CD4-positive, alpha-beta T cell treated with Interferon gamma for 1 hour (primary cell): ENCODE measurements at regions not wholly inside any gene's neighbourhood (a gene's known extent, or its start where the extent isn't known, plus 50 kb on each side); places are given as distances from the start of the nearest gene placed in this dataset.

Source experiments
- DNase-seq: peaks from one replicate; pipeline ENCODE4 v3.0.0-alpha.2; 2020

DNA sequence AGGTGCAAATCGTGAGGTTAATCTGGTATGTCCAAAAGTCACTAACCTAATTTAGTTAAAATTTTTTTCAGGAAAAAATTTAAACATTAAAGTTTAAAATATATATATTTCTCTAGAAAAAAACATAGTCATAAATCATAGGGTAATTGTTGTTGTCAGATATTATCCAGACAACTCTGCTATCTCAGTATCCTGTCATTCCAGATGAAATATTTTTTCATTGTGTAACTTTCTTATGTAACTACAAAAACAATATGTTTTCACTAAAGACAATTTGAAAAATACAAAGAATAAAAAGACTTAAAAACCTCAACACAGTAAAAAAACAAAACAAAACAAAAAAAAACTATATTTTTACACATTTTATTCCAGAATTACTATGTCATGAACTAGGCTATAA is 57.6 kb downstream of the TENT5A start:
- no peak for DNase-seq

GRCh38 chr6:81694207-81694606 is 58.3 kb downstream of the TENT5A start:
- DNase-seq: no peak

DNA sequence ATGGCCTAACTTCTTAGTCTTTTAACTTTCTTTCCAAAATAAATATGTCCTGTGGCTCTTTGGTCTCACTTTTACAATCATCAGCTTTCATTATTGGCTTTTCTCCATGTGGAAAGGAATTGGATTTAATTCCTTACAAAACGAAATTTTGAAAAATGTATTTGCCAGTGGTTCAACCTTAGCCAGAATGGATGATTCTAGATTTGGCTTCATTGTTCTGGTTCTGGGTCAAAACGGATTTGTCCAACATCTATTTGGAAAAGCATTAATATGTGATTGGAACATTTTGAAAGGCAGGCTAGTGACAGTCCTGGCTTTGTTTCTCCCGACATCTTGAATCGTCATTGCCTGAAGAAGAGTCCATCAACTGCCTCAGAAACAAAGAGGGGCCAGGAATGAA is 59.2 kb downstream of the TENT5A start:
- no peak for DNase-seq

DNA sequence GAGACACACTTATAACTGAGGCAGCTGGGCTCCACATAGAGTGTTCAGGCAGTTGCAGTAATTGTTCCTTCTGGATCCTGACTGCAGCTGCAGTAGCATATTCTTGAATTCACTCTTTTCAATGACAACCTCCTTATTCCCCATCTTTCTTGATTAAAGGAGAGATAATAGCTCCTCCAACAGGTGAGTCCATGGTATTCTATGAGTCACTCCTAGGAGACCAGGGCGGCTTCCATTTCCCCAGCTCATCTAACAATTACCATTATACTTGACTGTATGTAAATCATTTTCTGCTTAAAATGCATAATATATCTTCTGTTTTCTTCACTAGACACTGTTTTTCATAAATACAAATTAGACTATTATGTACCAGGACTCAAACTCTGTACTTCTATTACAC is 62.4 kb downstream of the TENT5A start:
- no peak for DNase-seq

DNA sequence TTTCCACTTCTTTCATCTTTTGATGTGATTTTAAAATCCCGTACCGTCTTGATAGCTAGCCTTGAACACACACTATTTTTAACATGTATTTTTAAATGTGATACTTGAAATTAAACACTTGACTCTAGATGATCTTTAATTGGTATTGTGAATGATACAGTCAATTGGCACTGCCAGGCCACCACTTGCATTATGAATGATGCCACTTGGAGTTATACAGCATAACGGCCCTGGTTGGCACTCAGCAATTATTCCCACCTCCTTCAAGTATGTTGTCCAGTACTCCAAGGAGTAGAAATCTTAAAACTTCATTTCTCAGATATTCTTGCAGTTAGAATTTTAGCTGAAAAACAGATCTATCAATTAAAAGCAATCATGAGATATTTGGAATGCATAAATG is 62.9 kb downstream of the TENT5A start:
- no peak for DNase-seq

GRCh38 chr6:81683912-81684311 is 68.6 kb downstream of the TENT5A start:
- DNase-seq: no peak

DNA sequence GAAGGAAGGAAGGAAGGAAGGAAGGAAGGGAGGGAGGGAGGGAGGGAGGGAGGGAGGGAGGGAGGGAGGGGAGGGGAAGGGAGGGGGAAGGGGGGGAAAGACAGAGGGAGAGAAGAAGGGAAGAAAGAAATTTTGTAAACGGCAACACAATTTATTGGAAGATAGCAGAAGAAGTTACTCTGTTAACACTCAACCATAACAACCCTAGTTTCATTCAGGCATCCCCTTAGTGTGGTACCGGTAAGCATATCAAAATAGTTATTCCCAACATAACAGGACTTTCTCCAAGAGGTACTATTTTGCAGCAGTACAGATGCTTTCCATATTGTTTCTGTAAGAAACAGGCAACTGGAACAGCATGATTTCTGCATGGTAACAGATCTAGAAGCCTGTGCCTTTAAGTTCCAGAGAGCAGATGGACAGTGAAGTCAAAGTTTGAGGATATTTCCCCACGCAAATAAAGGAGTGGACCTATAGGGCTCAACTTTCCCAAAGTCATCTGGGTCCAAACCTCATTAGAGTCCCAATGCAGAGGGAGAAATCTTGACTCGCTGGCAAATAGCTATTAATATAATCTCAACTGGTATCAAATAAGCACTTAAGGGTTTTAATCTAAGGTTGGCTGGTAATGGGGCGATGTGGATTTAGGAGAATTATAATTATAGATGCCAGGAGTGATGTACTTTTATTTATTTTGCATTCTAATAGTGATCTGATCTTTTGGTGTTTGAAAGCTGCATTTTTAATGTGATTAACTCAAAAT is 69.4 kb downstream of the TENT5A start:
- DNase-seq: no peak

GRCh38 chr6:81682235-81682795 is 70.2 kb downstream of the TENT5A start:
- DNase-seq: no peak

GRCh38 chr6:81669445-81669844 is 83.0 kb downstream of the TENT5A start:
- no peak for DNase-seq

DNA sequence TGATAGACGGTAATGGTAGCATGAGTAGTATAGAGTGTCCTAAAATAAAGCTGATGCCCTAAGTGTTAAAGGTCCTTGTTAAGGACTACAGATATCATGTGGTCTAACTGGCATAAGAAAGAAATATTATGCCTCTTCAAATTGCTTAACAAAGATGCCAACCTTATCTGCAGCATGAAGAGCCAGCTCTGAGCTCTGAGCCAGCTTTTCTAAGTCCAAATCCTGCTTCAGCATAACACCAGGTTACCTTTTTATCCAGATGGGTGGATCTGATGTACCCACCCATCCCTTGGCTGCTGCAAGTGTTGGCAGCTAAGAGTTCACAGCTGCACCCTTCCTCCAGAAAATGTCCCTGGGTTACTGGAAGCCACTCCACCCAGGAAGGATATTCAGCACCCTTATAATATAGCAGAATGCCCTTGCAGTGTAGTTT is 83.8 kb downstream of the TENT5A start:
- DNase-seq: no peak

DNA sequence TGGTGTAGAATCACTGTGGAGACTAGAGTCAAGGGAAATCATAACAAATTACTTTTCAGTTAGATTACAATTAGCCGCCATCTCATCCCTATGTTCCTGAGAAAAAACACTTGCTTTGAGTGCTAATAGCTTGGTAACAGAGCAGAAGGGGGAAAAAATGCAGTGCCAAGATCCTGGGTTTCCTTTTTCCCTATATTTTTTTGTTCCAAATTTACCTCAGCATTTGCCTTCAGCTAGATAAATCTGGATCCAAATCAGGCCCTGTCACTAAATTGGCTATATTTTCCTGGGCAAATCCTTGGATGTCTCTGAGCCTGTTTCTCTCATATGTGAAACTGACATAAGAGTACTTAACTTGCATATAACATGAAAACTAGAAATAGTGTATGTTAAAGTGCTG is 86.0 kb downstream of the TENT5A start:
- DNase-seq: no peak

- no peak for DNase-seq
Measured at GRCh38 chr6:81656231-81656630, 96.2 kb downstream of the TENT5A start.

- no peak for DNase-seq
Measured at GRCh38 chr6:81655696-81656095, 96.8 kb downstream of the TENT5A start.

DNA sequence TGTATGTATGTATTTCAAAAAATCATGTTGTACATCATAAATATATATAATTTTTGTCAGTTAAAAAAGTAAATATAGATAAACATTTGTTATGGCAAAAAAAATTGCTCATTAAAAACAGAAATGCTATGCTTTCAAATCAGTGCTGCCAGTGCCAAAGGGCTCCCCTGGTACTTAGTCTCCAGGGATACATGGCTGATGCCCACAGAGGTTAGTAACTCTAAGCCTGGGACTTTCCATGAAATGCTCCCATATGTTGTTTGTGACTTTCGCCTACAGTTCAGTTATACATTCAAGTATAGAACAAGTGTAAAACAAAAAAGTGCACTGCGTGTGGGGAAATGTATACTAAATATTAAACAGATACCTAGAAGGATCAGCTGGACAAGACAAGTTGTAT is 104.0 kb downstream of the TENT5A start:
- no peak for DNase-seq

DNA sequence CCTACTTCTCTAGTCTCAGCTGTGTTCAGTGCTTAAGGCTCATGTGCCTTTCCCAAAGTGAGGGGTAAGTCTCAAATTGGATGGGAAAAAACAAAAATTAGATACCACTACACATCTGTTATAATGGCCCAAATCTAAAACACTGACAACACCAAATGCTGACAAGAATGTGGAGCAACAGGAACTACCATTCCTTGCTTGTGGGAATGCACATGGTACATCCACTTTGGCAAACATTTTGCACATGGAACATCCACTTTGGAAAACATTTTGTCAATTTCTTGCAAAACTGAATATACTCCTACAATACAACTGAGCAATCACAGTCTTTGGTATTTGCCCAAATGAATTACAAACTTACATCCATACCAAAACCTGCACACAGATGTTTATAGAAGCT is 109.3 kb downstream of the TENT5A start:
- no peak for DNase-seq

DNA sequence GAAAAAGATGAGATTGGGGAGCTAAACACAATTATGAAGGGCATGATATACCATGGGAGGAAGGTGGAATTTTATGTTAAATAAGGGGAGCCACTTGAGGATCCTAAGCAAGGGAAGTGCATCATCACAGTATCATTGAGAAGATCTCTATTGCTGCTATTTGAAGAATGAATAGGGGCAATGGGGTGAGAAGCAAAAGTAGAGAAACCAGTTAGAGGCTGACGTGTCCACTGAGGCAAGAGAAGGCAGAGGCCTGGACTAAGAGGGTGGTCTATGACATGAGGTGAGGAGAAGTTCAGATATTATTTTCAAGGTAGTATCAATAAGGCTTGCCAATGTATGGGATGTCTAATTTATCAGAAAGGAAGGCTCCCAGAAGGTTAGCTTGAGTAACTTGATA is 111.6 kb downstream of the TENT5A start:
- no peak for DNase-seq

GRCh38 chr6:81640126-81640525 is 112.4 kb downstream of the TENT5A start:
- no peak for DNase-seq

DNA sequence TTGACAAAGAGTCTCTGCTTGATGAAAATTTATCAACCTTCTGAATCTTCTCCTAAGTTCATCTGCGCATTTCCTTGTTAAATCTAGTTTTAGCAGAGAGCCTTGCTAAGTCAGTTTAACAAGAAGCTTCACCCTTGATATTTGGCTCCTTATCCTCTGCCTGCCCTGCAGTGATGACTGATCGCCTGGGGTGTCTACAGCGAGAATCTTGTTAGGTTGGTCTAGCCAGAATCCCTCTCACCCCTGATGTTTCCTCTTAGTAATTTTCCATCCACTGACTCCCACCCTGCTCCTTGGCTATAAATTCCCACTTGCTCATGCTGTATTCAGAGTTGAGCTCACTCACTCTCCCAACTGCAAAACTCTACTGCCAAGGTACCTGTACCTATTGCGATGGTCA is 114.1 kb downstream of the TENT5A start:
- DNase-seq: no peak

GRCh38 chr6:81636930-81637568 is 115.4 kb downstream of the TENT5A start:
- DNase-seq: no peak

DNA sequence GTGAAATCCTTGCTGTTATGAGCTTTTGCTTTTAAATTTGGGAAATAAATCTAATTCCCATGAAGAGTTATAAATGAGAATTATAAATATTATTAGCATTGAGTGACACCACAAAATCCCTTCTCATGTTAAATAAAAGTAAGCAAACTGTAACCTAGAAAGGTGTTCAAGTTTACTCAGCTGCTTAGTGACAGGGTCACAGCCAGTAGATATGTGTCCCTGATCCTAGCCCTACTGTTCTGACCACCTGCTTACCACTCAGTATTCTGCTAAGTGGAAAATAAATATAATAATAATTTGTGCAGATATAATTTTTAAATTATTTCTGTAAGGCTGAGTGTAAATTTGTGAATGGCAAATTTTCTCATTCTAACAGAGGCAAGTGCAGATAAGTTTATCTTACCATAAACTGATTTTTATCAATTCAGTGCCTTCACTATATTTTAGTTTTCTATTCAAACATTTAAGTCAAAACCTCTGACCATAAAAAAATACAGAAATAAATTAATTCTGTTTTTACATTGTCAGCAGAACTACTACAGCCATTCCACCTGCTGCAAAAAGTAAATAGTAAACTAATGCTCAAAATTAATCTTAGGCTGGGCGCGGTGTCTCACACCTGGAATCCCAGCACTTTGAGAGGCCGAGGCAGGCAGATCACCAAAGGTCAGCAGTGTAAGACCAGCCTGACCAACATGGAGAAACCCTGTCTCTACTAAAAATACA is 118.2 kb downstream of the TENT5A start:
- no peak for DNase-seq

GRCh38 chr6:81633391-81633790 is 119.1 kb downstream of the TENT5A start:
- DNase-seq: no peak

- DNase-seq: no peak
Measured at GRCh38 chr6:81630719-81631118, 121.8 kb downstream of the TENT5A start.

GRCh38 chr6:81625216-81625615 is 127.3 kb downstream of the TENT5A start:
- DNase-seq: no peak

DNA sequence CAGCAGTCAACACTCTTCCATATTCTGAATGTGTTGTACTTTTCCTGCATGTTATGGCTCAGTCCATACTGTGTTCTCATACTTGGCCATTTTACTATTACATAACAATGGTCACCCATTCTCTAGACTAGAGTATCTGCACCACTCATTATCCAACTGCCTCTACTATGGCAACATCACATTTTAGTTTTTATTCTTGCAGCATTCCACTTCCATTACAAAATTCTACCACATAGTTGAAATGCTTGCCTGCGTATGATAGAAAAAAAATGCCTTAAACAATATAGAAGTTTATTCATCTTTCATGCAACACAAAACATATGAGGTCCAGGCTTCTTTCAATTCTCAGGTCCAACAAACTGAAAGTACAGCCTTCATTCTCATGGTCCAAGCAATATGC is 128.0 kb downstream of the TENT5A start:
- DNase-seq: no peak
